Fibroblast of skin of left biceps (primary cell): ENCODE measurements at regions not wholly inside any gene's neighbourhood (a gene's known extent, or its start where the extent isn't known, plus 50 kb on each side); places are given as distances from the start of the nearest gene placed in this dataset.
"Not testable (repeated sequence)": the region's sequence is repeated elsewhere in the genome, so short reads cannot be mapped to it uniquely, and the experiment has no call there.

Experiments used
- DNase-seq, 2 experiments: peaks; one replicate each; pipeline ENCODE4 v3.0.0-alpha.2; 2013; ENCODE audit warnings: low read depth in 2 of 2

DNA sequence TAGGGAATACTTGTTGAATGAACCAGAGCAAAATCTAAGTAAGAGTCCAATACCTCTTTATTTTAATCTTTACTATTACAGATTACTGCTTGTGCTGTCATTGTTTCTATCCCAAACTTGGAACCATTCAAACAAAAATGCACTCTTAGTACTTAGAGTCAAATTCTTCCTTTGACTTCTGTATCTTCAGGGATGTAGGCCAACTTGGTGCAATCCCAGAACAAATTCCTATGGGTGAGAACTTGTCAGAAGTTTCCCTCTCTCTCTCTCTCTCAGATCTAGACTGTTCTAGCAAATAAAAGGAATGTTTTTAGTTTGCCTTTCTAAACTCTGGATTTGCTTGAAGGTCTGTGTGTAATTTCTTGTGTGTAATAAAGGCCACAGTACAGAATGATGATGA is 329.0 kb upstream of the TMTC4 start:
- no peak for DNase-seq

DNA sequence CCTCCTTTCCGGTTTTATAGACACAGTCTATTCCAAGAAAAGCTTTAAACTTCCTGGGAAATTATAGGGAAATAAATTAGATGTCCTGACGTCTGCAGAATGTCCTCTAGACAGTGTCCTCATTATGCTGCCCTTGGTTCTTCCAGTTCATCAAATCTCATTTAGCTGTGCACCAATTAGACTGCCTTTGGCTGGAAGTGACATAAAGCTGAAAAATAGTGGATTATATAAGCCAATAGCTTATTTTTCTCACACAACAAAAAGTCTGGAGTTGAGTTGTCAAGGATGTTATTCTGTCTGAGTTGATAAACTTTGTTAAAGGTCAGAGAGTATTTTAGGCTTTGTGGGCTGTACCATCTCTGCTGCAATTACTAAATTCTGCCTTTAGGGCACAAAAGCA is 314.8 kb upstream of the TMTC4 start:
- no peak for DNase-seq

DNA sequence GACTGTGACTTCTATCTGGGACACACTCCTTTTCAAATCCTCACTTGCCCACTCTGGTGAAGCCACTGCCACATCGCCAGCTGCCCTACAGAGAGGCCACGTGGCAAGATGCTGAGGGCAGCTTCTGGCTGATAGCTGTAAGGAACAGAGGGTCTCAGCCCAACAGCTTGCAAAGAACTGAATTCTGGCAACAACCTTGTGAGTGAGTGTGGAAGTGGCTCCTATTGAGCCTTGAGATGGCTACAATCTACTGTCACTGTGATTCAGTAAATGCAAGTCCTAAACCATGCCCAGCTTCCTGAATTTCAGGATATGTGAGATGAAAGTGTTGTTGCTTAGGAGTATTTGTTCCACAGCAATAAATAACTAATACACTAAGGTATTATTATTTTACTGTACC is 314.3 kb upstream of the TMTC4 start:
- DNase-seq = no peak

DNA sequence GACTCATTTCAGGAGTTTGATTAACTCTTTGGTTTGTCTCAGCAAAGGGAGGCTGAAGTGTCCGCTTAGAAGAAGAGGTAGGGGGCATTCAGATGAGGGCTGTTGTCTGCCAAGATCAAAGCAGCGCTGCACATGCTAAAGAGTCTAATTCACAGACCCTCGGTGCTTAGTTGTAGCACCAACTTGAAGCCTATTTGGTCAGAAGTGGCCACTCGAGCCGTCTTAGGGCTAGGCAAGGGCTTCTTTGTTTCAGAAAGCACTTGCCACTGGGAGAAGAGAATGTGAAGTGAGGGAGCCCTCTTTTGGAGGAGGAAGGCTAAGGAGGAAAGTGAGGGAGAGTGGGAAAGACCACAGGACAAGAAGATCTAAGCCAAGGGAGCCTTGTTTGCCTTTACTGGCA is 313.4 kb upstream of the TMTC4 start:
- no peak for DNase-seq

DNA sequence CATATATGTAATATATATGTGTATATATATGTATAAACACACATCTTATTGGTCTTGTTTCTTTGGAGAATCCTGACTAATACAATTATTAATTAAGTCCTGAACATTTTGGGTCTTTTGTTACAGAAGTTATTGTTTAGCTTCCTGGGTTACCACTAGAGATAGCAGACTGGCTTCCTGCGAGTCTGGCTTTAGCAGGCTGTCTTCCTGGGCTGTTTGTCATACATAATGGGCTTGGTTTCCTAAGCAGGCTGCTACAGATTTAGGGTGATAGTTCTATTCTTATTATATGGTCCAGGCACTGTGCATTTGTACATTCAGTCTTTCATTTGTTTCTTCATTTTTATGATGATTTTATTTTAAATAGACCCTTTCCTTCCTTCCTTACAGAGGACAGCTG is 312.0 kb upstream of the TMTC4 start:
- DNase-seq = no peak

DNA sequence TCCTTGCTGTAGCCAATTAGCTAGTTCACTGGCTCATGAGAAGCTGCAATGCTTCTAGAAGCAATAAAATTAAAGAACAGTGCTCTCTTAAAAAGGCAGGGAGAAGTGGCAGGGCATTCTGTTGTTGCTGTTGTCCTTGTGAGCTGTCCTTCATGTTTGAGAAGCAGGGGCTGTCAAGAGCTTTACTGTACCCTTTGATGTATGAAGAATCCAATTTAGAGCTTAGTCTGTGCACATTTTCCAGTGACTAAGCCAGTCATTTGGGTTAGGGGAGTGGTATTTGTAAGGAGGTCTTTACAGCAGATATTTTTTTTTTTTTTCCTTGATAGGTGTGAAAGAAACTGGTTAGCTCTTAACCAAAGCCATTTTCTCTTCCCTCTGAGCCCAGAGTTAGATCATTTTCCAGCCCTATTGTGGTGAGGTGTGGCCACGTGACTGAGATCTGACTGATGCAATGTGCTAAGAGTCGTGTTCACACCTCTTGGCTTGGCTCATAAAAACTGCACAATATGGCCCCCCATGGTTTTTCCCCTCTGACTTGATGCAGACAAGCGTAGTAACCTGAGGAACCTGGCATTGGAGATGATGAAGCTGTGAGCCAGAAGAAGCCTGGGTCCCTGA is 309.6 kb upstream of the TMTC4 start:
- DNase-seq = no peak

DNA sequence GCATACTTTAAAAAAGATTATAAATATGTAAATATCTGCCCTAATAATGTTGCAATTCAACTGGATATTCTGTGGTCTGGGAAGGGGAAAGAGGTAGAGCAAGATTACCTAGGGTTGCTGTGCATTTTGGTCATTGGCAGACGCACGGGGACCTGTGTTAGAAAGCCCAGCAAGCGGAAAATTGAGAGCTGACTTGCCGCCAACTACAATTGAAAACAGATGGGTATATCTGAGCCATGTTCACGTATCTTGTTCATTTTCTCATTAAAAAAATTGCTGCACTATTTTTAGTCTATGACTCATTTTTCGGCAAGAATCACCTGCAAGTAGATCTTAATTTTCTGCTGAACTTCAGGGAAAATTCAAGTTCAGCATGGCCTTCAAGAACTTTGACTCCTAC is 308.5 kb upstream of the TMTC4 start:
- DNase-seq = no peak

DNA sequence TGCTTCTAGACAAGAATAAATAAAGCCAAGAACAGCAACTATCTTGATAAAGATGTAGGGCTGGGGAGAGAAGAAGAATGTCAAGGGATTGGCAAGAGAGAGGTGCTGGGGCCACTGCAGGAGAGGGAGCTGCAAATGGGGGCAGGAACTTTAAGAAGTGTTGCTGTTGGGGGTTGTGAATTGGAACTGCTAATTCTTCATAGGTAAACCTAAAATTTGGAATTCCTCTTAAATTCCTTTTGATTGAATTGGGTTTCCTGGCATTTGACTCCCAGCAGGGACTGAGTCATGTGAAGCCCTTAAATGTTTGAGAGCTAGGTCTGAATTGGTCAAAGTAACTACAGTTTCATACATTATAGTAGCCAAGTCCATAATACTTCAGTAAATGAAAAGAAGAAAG is 305.6 kb upstream of the TMTC4 start:
- DNase-seq = no peak

DNA sequence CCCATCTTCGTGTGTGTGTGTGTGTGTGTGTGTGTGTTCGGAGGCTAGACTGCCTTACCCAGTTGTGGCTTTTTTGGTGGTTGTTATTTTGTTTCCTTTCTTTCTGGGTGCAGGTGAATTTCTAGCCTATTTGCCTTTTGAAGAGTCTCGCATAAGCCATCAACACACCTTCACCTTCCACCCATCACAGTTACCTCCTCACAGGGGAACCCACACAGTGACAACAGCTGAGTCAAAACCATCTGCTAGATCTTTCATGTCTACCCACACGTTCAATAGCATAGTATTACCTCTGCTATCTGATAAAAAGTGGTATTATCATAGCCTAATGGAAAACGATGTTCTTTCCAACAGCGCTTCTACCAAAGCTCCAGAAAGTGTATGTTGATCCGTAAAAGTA is 303.2 kb upstream of the TMTC4 start:
- DNase-seq = no peak

DNA sequence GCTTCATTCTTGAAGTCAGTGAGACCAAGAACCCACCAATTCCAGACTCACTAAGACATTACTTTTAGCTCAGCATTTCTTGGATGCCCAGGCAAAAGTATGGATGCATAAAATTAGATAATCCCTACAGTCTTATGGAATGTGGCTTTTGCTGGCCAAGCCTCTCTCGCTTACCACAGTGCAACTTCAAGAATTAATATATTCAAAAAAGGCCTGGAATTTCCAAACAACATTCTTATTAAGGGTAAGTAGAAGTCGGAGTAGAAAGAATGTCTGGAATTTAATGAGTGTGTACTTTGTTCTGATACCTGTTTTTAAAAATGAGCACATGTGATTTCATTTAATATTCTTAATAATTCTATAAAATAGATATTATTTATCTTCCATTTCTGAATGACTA is 302.4 kb upstream of the TMTC4 start:
- no peak for DNase-seq

DNA sequence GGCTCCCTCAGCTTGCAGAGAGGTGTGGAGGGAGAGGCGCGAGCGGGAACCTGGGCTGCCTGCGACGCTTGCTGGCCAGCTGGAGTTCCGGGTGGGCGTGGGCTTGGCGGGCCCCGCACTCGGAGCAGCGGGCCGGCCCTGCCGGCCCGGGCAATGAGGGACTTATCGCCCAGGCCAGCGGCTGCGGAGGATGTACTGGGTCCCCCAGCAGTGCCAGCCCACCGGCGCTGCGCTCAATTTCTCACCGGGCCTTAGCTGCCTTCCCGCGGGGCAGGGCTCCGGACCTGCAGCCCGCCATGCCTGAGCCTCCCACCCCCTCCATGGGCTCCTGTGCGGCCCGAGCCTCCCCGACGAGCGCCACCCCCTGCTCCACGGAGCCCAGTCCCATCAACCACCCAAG is 301.1 kb upstream of the TMTC4 start:
- DNase-seq = not testable (repeated sequence)

DNA sequence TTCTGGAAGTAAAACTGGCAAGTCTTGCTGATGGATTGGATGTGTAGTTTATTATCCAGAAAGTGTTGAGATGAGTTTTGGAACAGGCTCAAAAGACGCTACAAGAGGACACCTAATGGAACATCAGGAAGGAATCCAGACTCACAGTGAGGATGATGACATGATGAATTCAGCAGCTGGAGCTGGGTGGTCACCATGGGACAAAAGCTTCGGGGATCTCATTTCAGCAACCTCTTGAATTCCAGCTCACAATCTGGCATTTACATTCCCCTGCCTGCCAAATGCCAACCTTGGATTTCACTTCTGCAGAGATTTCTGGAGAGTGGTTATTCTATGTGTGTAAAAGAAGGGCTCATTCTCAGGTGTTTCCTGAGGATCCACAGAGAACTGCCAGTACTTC is 288.0 kb upstream of the TMTC4 start:
- DNase-seq = no peak

DNA sequence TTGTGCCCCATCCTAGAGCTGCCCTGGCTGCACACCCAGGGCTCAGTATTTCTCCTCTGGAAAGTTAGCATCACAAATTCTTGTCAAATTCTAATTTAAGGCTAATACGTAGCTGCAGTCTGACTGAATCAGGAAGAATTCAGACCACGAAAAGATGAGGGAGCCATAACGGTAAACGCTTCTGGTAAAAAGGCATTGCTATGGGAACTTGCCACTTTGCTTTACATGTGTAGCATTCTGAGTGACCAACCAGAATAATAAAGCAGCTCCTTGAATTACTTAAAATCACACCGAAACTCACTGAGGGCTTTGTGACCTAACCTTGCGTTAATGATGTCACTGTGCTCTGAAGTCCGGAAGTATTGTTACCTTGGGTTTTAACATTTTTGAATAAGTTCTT is 286.6 kb upstream of the TMTC4 start:
- no peak for DNase-seq

DNA sequence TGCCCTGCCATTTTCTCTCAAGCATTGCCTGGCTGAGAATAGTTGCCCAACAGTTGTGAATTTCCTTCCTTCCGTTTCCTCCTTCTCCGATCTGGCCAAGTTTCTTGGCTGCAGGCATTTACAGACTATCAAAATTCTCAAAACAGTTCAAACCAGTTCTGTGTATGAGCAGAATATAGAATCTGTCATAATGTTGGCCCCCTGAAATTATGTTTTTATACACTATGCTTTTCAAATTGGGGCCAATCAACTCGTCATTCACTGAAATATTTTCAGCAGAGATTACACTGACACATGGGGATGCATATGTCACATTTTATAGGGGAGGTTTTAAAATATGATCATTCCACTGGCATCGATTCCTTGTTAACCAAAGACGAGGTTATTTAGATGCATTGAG is 284.2 kb upstream of the TMTC4 start:
- no peak for DNase-seq

DNA sequence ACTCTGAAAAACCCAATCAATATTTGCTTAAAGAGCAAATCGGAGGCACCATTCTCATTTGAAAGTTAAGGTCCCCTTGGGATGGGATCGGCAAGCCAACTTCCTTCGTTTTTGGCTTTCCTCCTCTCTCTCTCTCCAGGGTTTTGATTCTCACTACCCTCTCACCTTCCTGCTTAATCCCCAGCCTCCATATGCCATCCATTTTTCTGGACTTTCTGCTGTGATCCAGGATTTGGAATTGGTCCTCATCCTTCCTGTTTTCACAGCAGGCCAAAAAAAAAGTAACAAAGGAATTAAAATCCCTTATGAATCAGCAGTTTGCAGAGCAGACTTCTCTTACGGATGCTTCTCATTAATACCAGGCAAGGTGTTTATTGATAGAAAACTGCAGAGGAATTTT is 283.1 kb upstream of the TMTC4 start:
- DNase-seq = no peak

DNA sequence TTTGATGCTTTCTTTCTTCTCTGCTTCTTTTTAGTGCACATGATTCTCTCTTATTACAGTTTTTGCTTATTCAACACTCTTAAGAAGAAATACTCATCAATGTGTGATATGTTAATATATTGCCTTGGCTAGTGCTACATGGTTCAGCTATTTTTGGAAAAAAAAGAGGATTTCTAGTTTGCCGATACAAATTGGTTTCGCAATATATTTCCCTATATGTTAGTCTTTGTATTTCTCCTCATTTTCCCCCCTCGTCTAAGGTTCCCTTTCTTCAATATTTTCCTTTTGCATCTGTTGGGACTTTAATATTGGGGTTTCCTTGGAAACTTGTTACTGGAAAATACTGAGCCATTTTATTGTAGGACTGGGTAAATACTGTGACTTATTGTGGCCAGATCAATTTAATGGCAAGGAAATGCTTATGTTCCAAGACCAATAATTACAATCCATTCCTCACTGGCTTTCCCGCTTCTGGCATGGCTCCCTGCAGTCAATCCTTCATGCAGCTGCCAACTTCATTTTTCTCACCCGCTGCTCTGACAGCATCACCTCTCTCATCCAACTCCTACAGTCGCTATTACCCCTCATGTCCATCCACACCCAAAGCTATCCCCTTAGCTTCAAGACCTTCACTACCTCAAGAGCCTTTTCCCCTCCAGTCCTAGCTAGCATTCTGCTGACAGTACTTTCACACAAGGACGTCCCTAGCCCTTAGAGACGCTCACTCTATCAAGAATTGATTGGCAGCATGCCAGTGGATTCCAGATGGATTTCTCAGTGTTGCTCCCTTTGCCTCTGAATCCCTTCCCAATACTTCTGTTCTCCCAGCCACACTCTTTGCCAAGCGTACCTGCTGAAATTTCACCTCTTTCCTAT is 280.1 kb upstream of the TMTC4 start:
- DNase-seq = no peak

DNA sequence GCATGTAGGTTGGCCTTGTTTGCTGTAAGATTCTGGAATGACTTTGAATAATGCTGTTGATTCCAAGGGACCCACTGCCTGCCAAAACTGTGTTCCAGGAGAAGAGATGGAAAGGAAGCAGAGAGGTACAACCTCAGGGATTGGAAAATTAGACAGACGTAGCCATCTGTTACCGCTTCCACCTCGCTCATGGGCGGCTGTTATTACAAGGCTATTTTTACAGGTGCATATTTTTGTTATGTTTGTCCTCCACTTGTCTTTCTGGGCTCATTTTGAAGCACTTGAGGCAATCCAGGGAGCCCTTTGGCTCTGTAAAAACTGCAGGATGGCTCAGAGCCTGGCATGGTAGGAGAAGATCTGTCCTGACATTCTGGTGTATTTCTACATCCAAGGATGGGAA is 276.4 kb upstream of the TMTC4 start:
- no peak for DNase-seq

DNA sequence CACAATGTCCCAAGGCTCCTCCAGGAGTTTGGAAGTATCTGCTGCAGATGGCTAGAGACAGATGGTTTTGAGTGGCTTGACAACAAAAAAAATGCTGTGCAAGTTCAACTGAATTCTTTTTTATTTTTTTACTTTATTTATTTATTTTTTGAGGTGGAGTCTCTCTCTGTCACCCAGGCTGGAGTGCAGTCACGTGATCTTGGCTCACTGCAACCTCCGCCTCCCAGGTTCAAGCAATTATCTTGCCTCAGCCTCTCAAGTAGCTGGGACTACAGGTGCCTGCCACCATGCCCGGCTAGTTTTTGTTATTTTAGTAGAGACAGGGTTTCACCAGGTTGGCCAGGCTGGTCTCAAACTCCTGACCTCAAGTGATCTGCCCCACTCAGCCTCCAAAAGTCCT is 274.3 kb upstream of the TMTC4 start:
- DNase-seq = not testable (repeated sequence)

DNA sequence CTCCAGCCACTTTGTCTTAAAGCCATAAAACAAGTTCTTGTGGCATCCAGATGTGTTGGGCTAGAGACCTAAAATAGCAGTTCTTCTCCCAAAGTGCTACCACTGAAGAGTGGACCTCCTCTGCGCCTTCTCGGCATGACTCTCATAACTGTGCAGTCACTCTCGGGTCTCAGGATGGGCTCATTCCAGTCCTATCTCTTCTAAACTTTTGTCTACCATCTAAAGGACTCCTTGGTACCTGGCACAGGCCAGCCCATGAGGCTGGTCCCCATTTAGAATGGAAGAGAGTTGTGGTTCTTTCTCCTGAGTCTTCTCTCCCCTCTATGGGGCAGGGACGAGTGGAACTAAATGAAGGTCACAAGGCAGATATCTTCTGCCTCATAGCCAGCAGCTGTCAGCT is 272.0 kb upstream of the TMTC4 start:
- no peak for DNase-seq

DNA sequence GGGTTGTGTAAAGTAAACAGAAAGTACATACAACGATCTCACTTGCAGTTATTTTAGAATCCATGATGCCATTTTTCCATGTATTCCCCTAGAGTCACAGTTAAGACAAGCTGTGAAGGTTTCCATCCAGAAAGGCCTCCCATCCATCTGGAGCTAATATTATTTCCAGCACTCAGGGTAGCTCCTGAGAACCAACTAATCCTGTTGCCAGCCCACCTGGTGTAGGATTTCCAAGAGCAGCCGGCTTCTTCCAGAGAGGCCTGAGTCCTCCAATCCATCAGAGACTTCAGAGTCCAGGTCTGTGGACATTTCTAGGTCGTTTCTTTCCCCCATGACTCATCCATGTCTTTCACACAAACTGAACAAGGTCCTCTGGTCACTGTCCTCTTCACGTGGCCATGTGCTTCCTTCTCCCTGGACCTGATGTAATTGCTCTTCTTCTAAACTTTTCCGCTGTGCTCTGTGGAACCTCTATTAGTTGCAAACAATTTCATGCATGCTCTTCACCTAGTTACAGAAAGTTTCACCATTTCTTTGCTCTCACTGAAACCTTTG is 270.3 kb upstream of the TMTC4 start:
- no peak for DNase-seq

DNA sequence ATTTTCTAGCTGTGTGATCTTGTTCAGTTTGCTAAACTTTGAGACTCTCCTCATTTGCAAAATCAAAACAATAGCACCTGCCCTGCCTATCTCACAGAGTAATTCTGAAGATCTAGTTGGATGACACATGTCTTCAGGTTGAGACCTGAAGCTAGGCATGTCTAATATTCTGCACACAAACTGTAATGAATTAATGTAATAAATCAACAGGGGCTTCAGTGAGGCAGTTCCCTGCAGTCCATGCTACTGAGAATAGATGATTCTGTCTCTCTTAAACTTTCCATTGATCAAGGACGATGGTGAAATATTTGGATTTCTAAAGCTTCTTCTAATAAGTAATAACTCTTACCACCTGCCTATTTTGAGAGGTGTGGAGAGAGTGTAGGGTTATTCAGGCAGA is 268.1 kb upstream of the TMTC4 start:
- DNase-seq = no peak

DNA sequence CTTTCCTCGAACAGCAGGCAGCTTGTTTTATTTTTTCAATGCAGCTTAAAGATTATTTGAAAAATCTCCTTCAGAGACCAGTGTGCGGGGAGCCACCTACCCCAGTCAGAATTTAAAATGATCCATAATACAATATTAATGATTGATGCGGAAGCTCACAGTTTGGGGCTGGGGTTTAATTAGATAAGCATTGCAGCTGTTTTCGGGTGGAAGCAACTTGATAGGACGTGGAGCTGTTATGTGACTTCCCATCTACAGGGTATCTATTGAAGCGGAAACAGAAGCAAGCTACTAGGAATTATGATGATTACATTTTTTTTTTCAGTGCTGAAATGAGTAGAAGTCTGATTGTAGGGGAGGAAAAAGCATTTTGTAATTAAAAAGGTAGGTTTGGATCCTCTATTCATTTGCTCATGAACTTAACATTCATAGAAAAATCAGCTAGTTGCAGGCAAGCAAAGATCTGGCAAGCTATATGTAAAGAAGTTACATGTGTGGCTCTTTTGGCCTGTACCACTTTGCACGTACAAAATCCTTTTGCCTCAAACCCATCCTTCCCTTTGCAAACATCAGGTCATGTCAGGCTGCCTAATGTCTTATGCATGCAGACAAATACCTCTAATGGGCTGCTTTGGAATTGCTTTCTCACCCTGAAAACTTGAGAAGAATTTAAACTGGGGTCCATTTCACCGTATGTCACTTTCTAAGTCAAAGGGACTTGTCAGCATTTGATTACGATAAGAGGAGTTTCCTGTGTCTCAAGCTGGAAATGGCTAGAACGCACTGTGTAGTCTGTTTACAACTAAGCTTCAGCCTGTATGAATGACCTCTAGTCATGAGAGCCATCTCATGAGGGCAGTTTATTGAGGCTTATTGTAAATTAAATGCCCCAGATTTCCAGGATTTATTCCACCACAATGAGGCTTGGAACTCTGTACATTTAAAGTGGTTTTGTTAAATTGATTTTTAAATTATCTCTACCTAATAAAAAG is 267.1 kb upstream of the TMTC4 start:
- DNase-seq = no peak
